OCI-LY1 (cell line): ENCODE measurements at regions not wholly inside any gene's neighbourhood (a gene's known extent, or its start where the extent isn't known, plus 50 kb on each side); places are given as distances from the start of the nearest gene placed in this dataset.
"Not testable (repeated sequence)": the region's sequence is repeated elsewhere in the genome, so short reads cannot be mapped to it uniquely, and the experiment has no call there.

Experiments used
- EZH2 ChIP-seq: fragments of 200-600 bp; sonication (generic), shearing (Covaris generic); IDR thresholded peaks from 2 replicates; pipeline ENCODE4 v1.8.0; 2017; ENCODE audit warnings: borderline replicate concordance, mixed run types, mild to moderate bottlenecking, antibody characterized with exemption, low read length, moderate library complexity, mixed read lengths
- TF ChIP-seq, protein P1 (sequence below): fragments of 200-600 bp; sonication (generic), shearing (Covaris generic); IDR thresholded peaks from 2 replicates; pipeline ENCODE4 v1.5.1; 2017; ENCODE audit warnings: mild to moderate bottlenecking, antibody characterized with exemption, low read length, moderate library complexity, mixed read lengths

DNA sequence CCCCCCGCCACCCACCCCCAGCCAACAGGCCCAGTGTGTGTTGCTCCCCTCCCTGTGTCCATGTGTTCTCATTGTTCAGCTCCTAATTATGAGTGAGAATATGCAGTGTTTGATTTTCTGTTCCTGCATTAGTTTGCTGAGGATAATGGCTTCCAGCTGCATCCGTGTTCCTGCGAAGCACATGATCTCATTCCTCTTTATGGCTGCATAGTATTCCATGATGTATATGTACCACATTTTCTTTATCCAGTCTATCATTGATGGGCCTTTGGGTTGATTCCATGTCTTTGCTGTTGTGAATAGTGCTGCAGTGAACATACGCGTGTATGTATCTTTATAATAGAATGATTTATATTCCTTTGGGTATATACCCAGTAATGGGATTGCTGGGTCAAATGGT, 68.8 kb upstream of the TNRC6B start:
- TF ChIP-seq EZH2, result not testable (repeated sequence)
- TF ChIP-seq, protein P1, sequence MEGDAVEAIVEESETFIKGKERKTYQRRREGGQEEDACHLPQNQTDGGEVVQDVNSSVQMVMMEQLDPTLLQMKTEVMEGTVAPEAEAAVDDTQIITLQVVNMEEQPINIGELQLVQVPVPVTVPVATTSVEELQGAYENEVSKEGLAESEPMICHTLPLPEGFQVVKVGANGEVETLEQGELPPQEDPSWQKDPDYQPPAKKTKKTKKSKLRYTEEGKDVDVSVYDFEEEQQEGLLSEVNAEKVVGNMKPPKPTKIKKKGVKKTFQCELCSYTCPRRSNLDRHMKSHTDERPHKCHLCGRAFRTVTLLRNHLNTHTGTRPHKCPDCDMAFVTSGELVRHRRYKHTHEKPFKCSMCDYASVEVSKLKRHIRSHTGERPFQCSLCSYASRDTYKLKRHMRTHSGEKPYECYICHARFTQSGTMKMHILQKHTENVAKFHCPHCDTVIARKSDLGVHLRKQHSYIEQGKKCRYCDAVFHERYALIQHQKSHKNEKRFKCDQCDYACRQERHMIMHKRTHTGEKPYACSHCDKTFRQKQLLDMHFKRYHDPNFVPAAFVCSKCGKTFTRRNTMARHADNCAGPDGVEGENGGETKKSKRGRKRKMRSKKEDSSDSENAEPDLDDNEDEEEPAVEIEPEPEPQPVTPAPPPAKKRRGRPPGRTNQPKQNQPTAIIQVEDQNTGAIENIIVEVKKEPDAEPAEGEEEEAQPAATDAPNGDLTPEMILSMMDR, result not testable (repeated sequence)
